ELR (cell line): ENCODE measurements at regions not wholly inside any gene's neighbourhood (a gene's known extent, or its start where the extent isn't known, plus 50 kb on each side); places are given as distances from the start of the nearest gene placed in this dataset.
"Not testable (repeated sequence)": the region's sequence is repeated elsewhere in the genome, so short reads cannot be mapped to it uniquely, and the experiment has no call there.

ENCODE experiments used
- DNase-seq: peaks from one replicate; pipeline ENCODE4 v3.0.0-alpha.2; 2015; ENCODE audit warnings: low read depth

DNA sequence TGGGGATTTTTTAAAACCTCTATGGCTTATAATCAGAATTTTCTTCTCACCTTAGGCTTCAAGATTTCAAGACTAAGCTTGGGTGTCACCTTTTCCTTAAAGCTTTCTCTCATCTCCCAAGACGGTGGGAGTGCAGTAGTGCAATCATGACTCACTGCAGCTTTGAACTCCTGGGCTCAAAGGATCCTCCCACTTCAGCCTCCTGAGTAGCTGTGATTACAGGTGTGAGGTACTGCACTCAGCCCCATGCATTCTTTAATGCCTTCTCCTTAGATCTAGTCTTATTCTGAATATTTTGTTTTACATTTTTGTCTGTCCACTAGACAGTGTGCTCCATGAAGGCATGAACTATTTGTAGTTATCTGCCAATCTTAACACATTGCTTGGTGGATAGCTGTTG, 55.7 kb upstream of the FAT3 start:
- no peak for DNase-seq

DNA sequence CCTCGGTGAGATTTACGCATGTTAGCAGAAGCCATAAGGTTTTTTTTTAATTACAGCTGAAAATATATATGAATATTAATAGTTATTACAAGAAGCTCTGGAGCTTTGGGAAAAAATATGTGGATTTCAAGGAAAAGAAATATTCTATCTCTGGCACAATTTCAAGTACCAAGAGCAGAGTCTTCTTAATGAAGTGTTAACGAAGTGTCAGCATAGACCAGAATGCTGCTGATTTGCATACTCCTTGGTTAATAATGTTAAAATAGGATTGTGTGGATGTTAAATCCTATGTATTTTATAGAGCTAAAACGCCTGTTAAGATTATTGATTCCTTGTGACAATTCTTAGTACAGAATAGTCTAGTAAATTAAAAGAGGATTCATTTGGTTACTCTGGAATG, 57.0 kb upstream of the FAT3 start:
- no peak for DNase-seq

GRCh38 chr11:92166335-92166734, 58.3 kb upstream of the FAT3 start:
- DNase-seq, result no peak

DNA sequence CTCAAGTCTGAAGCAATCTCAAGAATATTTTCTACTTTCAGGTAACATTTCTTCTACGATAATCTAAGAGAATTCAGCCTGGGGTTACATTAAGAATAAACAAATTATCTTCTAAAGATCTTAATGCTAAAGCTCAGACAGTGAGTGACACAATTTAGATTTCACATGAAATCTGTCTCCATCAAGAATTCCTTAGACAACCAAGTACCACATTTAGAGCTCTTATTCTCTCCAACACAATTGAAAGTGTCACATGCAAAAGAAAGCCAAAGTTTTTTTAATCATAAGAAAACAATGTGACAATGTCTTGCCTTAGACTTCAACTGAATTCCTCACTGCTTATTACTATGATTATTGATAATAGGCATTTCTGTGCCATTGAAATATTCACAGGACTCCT, 60.7 kb upstream of the FAT3 start:
- DNase-seq, result no peak

- no peak for DNase-seq
These were observed 61.8 kb upstream of the FAT3 start for GRCh38 chr11:92162776-92163175.

- DNase-seq, result no peak
These were observed 64.7 kb upstream of the FAT3 start for GRCh38 chr11:92159931-92160330.

GRCh38 chr11:92157390-92157789, 67.2 kb upstream of the FAT3 start:
- not testable (repeated sequence) for DNase-seq

- DNase-seq, result no peak
These were observed 70.0 kb upstream of the FAT3 start for GRCh38 chr11:92154611-92155010.

DNA sequence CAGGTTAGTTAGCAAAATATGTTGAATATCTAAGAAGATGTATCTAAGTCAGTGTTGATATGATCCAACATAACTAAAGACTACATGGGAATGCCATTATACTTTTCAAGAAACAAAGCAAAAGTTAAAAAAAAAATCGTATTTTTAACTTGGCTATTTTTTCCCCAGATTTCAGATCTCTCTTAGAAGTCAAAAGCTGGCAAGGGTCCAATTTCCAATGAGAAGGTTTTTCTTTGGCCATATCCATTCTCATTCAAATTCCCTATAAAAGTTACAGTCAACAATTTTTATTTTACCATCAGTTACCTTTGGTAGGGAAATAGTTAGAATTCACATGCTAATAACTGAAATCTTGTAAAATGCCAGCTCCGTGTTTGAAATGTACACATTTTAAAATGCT, 70.5 kb upstream of the FAT3 start:
- DNase-seq, result no peak

DNA sequence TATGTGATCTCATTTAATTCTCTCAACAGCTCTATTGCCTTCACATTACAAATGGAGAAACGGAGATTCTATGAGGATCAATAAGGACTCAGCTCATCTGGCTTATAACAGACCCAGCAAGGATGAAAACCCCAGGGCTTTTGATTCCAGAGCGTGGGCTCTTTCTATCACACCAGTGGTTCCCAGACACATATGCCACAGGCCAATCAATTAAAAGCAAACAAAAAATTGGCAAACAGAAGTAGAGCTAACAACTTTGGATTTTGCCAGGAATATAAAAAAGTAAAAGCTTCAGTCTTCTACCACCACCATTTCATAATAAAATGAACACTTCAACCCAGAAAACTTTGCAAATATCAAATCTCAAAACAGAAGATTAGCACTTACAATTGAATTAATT, 71.1 kb upstream of the FAT3 start:
- no peak for DNase-seq

DNA sequence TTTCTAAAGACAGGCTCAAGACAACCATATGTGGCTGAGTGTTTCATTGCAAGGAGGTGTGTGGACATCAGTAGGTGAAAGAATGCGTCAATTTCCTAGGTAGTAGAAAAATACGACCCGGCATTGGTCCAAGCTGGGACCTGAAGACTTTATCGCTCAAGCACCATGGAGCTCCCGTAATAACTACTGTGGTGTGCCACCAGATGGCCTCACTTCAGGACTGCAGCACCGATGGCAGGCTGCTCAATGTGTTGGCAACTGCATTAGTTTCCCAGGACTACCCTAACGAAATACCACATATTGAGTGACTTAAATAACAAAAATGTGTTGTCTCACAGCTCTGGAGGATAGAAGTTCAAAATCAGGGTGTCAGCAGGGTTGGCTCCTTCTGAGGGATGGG, 72.4 kb upstream of the FAT3 start:
- no peak for DNase-seq

GRCh38 chr11:92149996-92150395, 74.6 kb upstream of the FAT3 start:
- DNase-seq, result no peak

GRCh38 chr11:92141725-92142124, 82.9 kb upstream of the FAT3 start:
- no peak for DNase-seq

DNA sequence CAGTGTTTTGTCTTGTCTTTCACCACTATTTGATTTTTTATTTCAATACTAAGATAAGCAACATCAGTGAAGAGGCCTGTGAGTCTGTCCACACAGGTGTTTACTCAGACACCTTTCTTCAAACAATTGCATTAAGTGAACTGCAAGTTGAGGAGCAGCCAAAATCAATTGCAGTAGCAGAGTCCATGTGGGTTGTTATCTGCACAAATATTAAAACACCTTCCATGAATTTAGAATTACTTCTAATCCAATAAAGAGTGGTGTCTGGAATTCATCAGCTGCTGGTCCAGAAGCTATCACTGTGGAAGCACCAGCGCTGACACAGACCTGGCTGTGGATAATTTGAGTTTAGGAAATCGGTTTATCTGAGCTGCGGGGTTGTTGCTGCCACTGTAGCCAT, 83.5 kb upstream of the FAT3 start:
- DNase-seq, result no peak

DNA sequence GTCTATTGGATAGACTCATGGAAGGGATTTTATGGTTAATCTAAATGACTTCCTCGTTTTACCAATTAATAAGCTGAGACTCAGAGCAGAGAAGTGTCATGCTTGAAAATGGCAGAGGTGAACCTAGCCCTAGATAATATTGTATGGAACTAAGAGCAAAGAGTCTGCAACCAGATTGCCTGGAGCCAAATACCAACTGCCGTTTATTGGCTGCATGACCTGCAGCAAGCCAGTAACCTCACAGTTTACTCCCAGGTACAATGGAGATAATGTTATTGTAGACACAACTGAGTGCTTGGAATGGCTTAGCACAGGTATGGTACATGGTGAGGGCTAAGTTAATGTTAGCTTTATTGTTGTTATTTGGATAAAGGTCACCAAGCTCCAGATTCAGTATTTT, 84.6 kb upstream of the FAT3 start:
- DNase-seq, result no peak

- no peak for DNase-seq
These were observed 86.3 kb upstream of the FAT3 start for GRCh38 chr11:92138296-92138695.

DNA sequence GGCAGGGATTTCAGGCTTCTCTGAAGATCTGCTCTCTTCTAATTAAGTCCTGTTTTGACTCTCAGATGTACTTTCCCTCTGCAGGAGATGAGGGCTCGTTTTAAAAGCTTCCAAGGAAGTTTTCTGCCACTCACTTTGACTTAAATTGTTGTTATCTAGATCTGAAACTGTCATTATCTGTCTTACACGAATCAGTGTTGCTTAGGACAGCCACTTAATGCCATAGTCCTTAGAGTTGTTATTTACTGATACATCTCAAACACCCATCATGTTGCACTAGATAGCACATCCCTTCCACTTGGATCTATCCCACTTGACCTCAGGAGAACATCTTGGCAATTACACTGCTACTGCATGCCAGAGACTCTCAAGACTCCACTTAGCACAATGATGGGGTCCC, 86.9 kb upstream of the FAT3 start:
- DNase-seq, result no peak

GRCh38 chr11:92136797-92137196, 87.8 kb upstream of the FAT3 start:
- DNase-seq, result no peak

DNA sequence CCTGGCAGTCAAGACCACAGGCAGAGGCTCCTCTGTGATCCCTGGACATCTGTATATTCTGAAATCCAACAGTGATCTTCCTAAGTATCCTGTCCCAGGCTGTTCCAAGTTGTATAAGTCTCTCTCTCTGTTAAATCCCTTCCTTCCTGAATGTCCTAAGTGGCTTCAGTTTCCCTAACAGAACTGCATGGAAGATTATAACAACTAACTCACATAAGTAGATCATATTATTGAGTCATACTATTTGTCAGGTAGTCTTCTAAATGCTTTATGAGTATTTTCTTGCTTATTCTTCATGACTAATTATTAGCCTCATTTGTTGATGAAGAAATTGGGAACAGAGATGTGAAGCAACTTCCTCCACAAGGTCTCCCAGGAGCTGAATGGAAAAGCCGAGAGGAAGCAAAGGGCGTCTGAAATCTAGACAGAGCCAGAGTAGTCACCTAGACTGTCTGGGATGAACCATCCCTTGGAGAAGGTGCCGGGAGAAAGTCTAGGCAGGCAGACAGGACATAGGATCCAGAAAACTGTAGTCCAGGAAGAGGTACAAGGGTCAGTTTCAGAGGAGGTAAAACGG, 93.2 kb upstream of the FAT3 start:
- no peak for DNase-seq

DNA sequence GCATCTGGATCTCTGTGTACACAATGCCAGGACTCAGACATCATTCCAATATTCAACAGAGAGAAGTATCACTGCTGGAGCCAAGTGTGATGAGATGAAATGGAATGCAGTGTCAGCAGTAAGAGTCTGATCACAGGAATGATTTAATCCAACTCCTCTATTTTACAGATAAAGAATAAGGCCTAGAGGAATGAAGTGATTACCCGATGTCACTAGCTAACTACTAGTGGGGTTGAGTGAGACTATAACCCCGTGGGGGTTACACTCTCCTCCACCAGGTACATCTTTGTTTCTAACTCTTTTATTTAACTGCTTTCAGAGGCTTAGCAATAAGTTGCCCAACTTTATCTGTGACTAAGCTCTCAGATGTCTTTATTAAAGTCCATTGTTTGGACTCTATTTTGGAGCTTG, 94.2 kb upstream of the FAT3 start:
- no peak for DNase-seq

- DNase-seq, result no peak
These were observed 94.8 kb upstream of the FAT3 start for GRCh38 chr11:92129811-92130210.

GRCh38 chr11:92128026-92128425, 96.6 kb upstream of the FAT3 start:
- no peak for DNase-seq

DNA sequence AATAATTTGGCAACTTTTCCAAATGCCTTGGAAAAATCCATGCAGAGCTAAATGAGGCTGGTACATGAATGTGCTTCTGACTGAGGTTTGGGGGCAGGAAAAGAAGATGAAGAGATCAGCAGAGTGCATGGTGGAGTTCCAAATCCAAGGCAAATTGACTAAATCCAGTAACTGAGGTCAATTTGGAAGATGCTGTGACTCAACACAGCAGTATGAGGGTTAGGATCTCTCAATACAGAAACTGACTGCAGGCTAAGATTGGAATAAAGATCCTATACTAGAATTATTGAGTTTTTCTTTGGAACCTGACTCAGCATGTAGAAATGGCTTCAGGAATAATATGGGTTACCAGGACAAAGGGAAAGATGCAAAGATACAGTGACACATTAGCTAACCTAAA, 99.3 kb upstream of the FAT3 start:
- no peak for DNase-seq

- DNase-seq, result no peak
These were observed 101.1 kb upstream of the FAT3 start for GRCh38 chr11:92123540-92123939.

DNA sequence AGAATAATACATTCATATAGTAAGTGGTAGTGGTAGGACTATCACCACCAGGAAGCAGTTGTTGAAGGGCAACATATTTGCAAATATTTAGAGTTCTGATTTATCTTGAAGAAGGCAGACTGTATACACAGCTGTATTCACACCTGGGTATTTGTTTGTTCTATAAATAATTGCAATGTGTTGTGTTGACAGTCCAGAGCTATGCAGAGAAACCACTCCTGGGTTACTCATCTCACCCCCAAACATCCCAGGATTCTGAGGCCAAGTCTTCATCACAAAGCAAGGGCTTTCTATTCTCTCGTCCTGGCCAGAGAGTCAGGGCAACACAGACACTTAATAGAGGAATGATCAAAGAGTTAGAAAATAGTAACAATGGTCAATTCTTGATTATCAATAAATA, 102.1 kb upstream of the FAT3 start:
- DNase-seq, result no peak
